GM12864 (cell line): ENCODE measurements at regions not wholly inside any gene's neighbourhood (a gene's known extent, or its start where the extent isn't known, plus 50 kb on each side); places are given as distances from the start of the nearest gene placed in this dataset.

Experiments used
- DNase-seq: peaks from one replicate; pipeline ENCODE4 v3.0.0-alpha.2; 2011; ENCODE audit warnings: low read depth
- H3K4me3 ChIP-seq: 2 replicates; pipeline ENCODE4 v1.5.1; 2011; ENCODE audit warnings: mild to moderate bottlenecking, low read depth, low read length, control low read depth
- TF ChIP-seq, protein P1 (sequence below): IDR thresholded peaks from 2 replicates; pipeline ENCODE4 v1.5.1; 2011; ENCODE audit warnings: low read depth, mild to moderate bottlenecking, moderate library complexity, low read length, control low read depth, inconsistent platforms; ENCODE audit errors: missing control alignments

DNA sequence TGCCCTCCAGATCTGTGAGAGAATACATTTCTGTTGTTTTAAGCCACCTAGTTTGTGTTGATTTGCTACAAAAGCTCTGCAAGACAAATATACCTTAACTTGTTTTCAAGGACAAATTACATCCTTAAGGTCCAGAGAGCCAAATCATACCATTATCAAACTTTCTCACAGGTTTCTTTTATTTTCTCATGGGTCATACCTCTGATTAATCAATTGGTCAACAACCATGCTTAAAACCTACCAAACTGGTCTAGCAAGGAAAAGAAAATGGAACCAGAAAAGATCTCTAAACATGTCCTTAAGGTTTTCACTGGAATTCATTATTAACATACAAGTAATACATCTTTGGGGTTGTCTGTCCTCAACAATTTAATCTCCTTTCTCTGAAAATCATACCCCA is 535.0 kb downstream of the CD83 start:
- no peak for DNase-seq
- TF ChIP-seq, protein P1, sequence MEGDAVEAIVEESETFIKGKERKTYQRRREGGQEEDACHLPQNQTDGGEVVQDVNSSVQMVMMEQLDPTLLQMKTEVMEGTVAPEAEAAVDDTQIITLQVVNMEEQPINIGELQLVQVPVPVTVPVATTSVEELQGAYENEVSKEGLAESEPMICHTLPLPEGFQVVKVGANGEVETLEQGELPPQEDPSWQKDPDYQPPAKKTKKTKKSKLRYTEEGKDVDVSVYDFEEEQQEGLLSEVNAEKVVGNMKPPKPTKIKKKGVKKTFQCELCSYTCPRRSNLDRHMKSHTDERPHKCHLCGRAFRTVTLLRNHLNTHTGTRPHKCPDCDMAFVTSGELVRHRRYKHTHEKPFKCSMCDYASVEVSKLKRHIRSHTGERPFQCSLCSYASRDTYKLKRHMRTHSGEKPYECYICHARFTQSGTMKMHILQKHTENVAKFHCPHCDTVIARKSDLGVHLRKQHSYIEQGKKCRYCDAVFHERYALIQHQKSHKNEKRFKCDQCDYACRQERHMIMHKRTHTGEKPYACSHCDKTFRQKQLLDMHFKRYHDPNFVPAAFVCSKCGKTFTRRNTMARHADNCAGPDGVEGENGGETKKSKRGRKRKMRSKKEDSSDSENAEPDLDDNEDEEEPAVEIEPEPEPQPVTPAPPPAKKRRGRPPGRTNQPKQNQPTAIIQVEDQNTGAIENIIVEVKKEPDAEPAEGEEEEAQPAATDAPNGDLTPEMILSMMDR, result no peak
- no peak overlapping the region for H3K4me3 ChIP-seq

DNA sequence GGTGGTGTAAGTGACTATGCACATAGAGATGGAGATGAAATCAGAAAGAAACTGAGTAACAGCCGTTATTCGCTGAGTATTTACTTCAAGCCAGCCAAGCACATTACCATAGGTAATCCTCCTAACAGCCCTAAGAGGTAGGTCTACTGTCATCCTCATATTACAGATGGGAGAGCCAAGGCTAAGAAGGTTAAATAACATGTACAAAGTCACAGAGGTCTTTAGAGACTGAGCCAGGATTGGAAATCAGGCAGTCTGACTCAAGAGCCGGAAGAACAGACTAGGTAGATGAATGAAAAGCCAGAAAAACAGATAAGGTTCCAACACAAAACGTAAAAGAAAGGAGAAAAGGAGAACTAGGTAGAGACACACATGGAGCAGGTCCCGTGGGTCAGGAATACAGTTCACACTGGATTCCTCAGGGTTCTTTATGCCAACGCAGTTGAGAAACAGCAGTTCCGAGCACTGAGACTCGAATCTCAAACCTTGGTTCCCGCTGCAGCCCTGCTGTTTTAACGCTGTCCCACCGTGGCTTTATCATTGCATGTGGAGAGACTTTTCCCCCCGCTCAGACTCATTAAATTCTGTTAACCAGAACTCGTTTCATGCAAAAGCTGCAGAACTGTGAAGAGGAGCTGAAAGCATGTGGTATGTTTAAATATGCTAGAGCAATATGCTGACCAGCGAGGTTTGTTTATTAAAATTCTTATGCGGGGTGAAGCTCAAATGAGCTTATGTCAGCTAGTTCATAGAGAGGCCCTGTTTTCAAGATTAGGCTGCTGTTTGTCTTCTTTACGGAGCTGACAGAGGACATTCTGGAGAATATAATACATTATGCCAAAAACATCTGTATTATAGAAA is 537.9 kb downstream of the CD83 start:
- TF ChIP-seq, protein P1, result no peak
- no peak overlapping the region for H3K4me3 ChIP-seq
- no peak for DNase-seq

DNA sequence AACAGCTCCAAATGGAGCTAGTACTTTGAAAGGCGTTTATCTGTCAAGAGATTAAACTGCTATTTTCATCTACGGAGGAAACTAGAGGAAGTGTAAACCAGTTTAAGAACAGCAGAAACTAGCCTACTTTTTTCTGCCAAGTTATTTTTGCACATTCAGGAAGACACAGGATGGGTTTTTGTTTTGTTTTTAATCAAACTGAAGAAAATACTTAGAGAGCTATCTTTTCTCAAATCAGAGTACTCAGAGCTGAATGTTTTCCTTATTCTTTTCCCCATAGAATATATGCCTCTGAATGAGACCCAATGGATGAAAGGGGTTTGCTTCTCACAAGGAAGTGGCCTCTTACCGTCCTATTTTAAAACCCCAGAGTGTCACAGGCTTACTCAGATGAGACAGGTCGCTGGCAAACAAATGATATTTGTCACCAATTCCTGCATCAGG is 538.5 kb downstream of the CD83 start:
- H3K4me3 ChIP-seq, result no peak overlapping the region
- DNase-seq, result no peak
- TF ChIP-seq, protein P1, result no peak

DNA sequence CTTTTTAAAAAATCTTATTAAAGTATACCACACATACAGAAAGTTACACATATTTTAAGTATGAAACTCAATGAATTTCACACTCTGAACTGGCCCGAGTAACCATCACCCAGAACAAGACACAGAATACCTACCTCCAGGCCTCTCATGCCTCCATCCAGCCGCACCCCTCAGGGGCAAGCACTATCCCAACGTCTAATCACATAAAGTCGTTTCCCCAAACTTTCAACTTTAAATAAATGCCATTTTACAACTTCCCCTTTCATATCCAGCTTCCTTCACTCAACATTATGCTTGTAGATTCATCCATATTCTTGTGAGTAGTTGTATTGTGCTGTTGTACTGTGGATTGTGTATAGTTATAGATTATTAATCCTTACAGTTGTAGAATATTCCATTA is 539.1 kb downstream of the CD83 start:
- H3K4me3 ChIP-seq, result no peak overlapping the region
- TF ChIP-seq, protein P1, result no peak
- no peak for DNase-seq

DNA sequence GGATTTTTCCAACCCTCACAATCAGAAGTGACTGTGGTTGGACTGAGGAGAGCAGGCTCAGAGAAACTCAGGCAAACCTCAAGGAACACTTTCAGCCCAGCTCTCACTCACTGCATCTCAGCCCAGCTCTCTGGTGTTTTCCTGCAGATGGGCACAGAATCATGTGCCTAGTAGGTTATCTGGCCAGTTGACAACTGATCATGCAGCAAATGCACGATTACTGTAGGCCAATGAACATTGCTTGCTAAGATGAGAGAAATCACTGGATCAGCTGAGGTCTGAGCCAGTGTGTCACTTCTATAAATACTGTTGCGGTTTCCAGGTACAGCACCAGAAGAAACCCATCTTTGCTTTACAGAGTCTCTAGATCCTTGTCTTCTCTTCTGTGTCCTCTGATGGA is 540.5 kb downstream of the CD83 start:
- no peak overlapping the region for H3K4me3 ChIP-seq
- TF ChIP-seq, protein P1, result no peak
- DNase-seq, result no peak

DNA sequence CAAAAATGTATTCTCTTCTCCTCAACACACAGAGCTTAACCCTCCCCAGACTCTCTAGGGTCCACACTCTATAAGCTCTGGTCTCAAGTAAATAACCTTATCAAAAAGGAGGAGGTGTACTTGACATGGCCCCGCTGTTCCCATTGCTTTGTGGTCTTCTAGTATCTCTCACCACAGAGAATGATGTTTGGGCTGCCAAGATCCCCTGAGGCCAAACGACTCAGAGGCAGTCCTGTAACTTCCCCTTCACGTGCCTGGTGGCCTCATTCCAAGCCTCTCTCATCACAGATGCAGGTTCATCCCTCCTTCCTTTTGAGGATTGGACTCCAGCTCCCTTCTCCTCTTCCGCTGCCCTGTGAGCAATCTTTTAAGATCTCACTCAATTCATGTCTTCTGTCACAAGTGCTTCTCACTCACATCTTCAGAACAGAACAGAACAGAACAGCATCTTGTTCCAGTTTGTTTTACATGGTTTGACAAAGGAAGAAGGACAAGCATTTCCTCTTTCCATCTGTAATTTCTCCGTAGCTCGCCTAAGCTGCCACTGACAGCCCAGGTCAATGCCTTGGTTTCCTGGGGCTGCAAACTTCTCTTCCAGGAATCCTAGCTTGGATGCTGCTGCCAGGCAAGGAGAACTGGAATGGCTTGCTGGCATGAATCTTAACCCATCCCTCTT is 541.5 kb downstream of the CD83 start:
- no peak for DNase-seq
- TF ChIP-seq, protein P1, result no peak
- H3K4me3 ChIP-seq, result no peak overlapping the region
